Left lung (tissue), 4 donors: ENCODE measurements at regions not wholly inside any gene's neighbourhood (a gene's known extent, or its start where the extent isn't known, plus 50 kb on each side); places are given as distances from the start of the nearest gene placed in this dataset.
A peak's percentile ranks its signal among the peaks of the same experiment; 100 is the strongest.
"Not testable (repeated sequence)": the region's sequence is repeated elsewhere in the genome, so short reads cannot be mapped to it uniquely, and the experiment has no call there.

Experiments used
- ATAC-seq: fragments of 200-7000 bp; cut with Tn5 transposase; one replicate; pipeline ENCODE4 v1.9.1; 2020; ENCODE audit warnings: moderate library complexity
- DNase-seq, 4 donors: peaks; one replicate each; pipeline ENCODE4 v3.0.0-alpha.2; 2013 to 2020
- H3K27ac ChIP-seq, 2 donors: fragments of 200-600 bp; sonication (generic) in 1 of 2; one replicate each; pipeline versions ENCODE4 v1.5.0 to v1.8.0; 2020 to 2021
- H3K27me3 ChIP-seq, 2 donors: fragments of 200-600 bp; sonication (generic) in 1 of 2; one replicate each; pipeline versions ENCODE4 v1.5.0 to v1.8.0; 2020 to 2021
- H3K36me3 ChIP-seq, 2 donors: fragments of 200-600 bp; sonication (generic) in 1 of 2; one replicate each; pipeline versions ENCODE4 v1.5.0 to v1.8.0; 2020 to 2021
- H3K4me1 ChIP-seq, 2 donors: fragments of 200-600 bp; one replicate each; pipeline ENCODE4 v1.8.0; 2021
- H3K4me3 ChIP-seq, 2 donors: fragments of 200-600 bp; sonication (generic) in 1 of 2; one replicate each; pipeline versions ENCODE4 v1.5.0 to v1.8.0; 2020 to 2021; ENCODE audit warnings: mild to moderate bottlenecking in 1 of 2
- H3K9me3 ChIP-seq, 2 donors: fragments of 200-600 bp; sonication (generic) in 1 of 2; one replicate each; pipeline versions ENCODE4 v1.5.0 to v1.8.0; 2020 to 2021
- CTCF ChIP-seq, 2 donors: fragments of 200-600 bp; sonication (generic) in 1 of 2; IDR thresholded peaks; one replicate each; pipeline versions ENCODE4 v1.5.0 to v1.8.0; 2021; ENCODE audit warnings: antibody characterized with exemption in 2 of 2
- intact Hi-C, 2 donors: fragments of 100-400 bp; cut with DNase I; formaldehyde crosslinking; loops; one replicate each; pipeline versions ENCODE4 v1.11.2 to v1.14.2; 2022
- donor health status: DM: no; HTN: yes; CAD: no.
- donor health status: DM: no; HTN: no; CAD: no.

- no peak for ATAC-seq
- intact Hi-C loops, result no loop called here
- H3K4me3 ChIP-seq, result no peak overlapping the region
Measured at GRCh38 chr12:71385155-71385554, 54.4 kb upstream of the LGR5 start.

GRCh38 chr12:71376711-71377355 is 62.8 kb upstream of the LGR5 start:
- H3K36me3 ChIP-seq, H3K27me3 ChIP-seq, ATAC-seq, H3K27ac ChIP-seq, H3K4me1 ChIP-seq, H3K9me3 ChIP-seq, H3K4me3 ChIP-seq, intact Hi-C loops: not testable (repeated sequence)
- peak in 1 of 4 donors; percentile 76 for DNase-seq

More at GRCh38 chr12:71385155-71385554, 54.4 kb upstream of the LGR5 start:
- H3K27ac ChIP-seq, result no peak overlapping the region
- H3K27me3 ChIP-seq, result no peaks in the 10 kb centered on the region
- no peaks in the 10 kb centered on the region for H3K4me1 ChIP-seq
- H3K36me3 ChIP-seq, result no peaks in the 10 kb centered on the region
- no peak for DNase-seq
- no peak for TF ChIP-seq CTCF (IDR thresholded peaks at IDR 0.05)
- H3K9me3 ChIP-seq, result no peaks in the 10 kb centered on the region

- ATAC-seq, result peak; percentile 53
- H3K27ac ChIP-seq, result no peak overlapping the region
- H3K36me3 ChIP-seq, result no peaks in the 10 kb centered on the region
- intact Hi-C loops, result no loop called here
- no peaks in the 10 kb centered on the region for H3K4me1 ChIP-seq
- H3K9me3 ChIP-seq, result no peaks in the 10 kb centered on the region
- no peak for DNase-seq
- H3K27me3 ChIP-seq, result no peaks in the 10 kb centered on the region
- TF ChIP-seq CTCF (IDR thresholded peaks at IDR 0.05), result no peak
- H3K4me3 ChIP-seq, result no peak overlapping the region
Measured at GRCh38 chr12:71371122-71371521, 68.5 kb upstream of the LGR5 start.

GRCh38 chr12:71360013-71360412 is 79.6 kb upstream of the LGR5 start:
- H3K9me3 ChIP-seq, result peaks cover 0 to 20% of the 10 kb centered on the region in 2 donors
- no peak overlapping the region for H3K27ac ChIP-seq
- intact Hi-C loops, result no loop called here
- no peaks in the 10 kb centered on the region for H3K4me1 ChIP-seq
- H3K4me3 ChIP-seq, result no peak overlapping the region
- DNase-seq (no peak), ATAC-seq (no peak)
- no peaks in the 10 kb centered on the region for H3K36me3 ChIP-seq
- no peaks in the 10 kb centered on the region for H3K27me3 ChIP-seq
- TF ChIP-seq CTCF (IDR thresholded peaks at IDR 0.05), result no peak

- intact Hi-C loops, result no loop called here
- H3K27ac ChIP-seq, result no peak overlapping the region
- no peaks in the 10 kb centered on the region for H3K27me3 ChIP-seq
- peaks cover 0 to 18% of the 10 kb centered on the region in 2 donors for H3K9me3 ChIP-seq
- H3K36me3 ChIP-seq, result no peaks in the 10 kb centered on the region
- ATAC-seq (no peak), DNase-seq (no peak)
- no peak overlapping the region for H3K4me3 ChIP-seq
- no peak for TF ChIP-seq CTCF (IDR thresholded peaks at IDR 0.05)
- H3K4me1 ChIP-seq, result no peaks in the 10 kb centered on the region
Measured at GRCh38 chr12:71356569-71356968, 83.0 kb upstream of the LGR5 start.

GRCh38 chr12:71354871-71355270 is 84.7 kb upstream of the LGR5 start:
- ATAC-seq, result no peak
- no peak for TF ChIP-seq CTCF (IDR thresholded peaks at IDR 0.05)

More at GRCh38 chr12:71354871-71355270, 84.7 kb upstream of the LGR5 start:
- no peaks in the 10 kb centered on the region for H3K27me3 ChIP-seq
- no peaks in the 10 kb centered on the region for H3K4me1 ChIP-seq
- no peak for DNase-seq
- intact Hi-C loops, result no loop called here
- no peak overlapping the region for H3K4me3 ChIP-seq
- H3K36me3 ChIP-seq, result no peaks in the 10 kb centered on the region
- peaks cover 0 to 5% of the 10 kb centered on the region in 2 donors for H3K9me3 ChIP-seq
- no peak overlapping the region for H3K27ac ChIP-seq
